ENCODE measurements at regions not wholly inside any gene's neighbourhood (a gene's known extent, or its start where the extent isn't known, plus 50 kb on each side); places are given as distances from the start of the nearest gene placed in this dataset.
A peak's percentile ranks its signal among the peaks of the same experiment; 100 is the strongest.
"Not testable (repeated sequence)": the region's sequence is repeated elsewhere in the genome, so short reads cannot be mapped to it uniquely, and the experiment has no call there.

DNA sequence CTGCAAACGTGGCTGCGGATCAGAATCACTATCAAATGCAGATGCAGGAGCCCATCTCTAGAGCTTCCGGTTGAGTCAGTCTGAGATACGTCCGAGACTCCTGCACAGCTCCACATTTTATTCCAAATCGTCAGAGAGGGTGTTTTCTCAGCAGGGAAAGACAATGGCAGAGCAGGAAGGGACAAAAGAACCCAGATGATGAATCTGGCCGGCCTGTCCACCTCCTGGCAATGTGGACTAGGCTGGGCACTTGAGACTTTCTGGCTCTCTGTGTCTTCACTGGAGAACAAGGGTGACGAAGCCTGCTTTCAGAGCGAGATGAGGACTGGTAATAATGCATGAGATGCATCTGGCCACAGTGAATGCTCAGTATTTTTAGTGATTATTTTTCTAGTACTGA is 255.9 kb upstream of the MYT1L start:
- ATAC-seq = no peak
- DNase-seq = no peak

DNA sequence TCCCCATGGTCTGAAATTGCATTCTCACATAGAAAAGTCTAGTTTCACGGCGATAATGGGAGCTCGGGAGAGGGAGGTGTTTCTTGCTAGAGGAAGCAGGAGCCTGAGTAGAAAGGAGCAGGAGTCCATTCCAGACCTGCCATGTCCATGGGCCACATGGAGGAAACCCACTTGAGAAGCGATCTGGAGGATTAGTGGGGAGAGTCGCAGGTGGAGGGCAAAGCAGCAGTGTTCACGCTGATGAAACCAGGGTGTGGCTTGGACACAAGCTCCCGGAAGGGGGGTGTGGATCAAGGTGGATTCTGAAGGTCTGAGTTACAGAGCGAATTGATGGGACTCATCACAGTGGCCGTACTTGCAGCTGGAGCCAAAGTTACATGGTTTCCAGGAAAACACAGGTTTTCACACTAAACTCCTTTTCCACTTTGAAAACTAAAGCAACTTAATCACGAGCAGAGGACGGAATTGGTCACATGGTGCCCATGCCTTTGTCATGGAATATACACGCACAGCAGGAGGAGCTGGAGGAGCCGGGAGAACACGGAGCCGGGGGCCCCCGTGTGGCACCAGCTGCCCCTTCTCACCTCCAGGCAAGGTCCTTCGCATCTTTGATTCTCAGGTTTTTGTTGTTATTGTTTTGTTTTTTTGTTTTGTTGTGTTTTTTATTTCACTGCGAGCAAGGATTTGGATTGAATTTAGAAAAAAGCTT is 255.1 kb upstream of the MYT1L start:
- ATAC-seq (no peak), DNase-seq (no peak)

DNA sequence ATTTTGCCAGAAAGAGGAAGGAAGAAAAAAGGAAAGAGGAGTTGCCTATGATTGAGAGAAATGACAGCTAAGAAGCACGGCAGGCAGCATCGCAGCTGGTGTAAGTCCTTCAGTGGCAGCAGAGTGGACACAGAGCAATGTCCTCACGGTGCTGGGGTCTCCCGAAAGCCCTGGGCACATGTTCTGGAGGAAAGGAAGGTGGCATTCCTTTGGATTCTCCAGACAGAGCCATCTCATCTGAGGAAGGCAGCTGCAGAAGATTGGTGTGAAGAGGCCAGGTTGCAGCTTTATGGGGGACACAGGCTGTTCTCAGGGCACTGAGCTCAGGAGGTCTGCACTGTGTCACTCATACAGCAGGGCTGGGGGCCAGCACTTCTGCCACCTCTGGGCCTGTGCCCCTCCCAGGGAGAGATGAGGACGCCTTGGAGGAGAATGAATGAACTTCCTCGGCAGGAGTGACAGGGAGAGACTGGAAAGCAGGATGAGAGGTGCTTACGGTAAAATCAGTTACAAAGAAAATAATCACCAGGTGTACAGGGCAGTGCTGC is 252.0 kb upstream of the MYT1L start:
- ATAC-seq = no peak
- no peak for DNase-seq

DNA sequence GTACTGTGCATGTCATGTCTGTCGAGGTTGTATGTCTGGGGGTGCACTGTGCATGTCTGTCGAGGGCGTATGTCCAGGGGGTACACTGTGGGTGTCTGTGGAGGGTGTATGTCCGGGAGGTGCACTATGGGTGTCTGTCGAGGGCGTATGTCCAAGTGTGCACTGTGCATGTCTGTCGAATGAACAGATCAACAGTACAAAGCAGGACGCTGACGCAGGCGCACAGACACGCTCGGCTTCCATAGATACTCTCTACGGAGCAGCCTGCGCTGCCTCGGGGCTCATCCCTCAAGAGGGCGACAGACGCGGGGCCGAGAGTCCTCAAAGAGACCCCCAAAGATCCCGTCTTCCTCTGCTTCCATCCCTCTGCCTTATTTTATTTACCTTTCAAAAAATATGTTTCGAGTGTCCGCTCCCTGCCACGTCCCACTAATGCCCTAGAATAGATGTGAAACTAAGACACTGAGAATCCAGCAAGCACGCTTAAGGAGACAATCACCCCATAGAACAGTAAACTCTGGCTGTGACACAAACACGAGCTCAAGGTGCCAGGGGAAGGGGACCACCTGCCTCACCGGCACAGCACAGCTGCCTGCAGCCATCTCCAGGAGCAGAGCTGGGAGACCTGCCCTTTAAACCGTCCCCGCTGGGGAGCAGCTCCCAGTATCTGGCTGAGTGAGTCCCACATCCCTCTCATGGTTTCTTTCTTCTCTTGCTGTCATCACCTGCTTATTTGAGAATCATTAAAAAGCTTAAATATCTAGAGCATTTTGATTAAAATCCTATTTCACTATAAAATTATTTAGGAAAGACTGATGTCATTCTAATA is 250.5 kb upstream of the MYT1L start:
- ATAC-seq (no peak), DNase-seq (no peak)

DNA sequence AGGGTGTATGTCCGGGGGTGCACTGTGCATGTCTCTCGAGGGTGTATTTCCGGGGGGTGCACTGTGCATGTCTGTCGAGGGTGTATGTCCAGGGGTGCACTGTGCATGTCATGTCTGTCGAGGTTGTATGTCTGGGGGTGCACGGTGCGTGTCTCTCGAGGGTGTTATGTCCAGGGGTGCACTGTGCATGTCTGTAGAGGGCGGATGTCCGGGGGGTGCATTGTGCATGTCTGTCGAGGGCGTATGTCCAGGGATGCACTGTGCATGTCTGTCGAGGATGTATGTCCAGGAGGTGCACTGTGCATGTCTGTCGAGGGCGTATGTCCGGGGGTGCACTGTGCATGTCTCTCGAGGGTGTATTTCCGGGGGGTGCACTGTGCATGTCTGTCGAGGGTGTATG is 249.8 kb upstream of the MYT1L start:
- DNase-seq, ATAC-seq: not testable (repeated sequence)

DNA sequence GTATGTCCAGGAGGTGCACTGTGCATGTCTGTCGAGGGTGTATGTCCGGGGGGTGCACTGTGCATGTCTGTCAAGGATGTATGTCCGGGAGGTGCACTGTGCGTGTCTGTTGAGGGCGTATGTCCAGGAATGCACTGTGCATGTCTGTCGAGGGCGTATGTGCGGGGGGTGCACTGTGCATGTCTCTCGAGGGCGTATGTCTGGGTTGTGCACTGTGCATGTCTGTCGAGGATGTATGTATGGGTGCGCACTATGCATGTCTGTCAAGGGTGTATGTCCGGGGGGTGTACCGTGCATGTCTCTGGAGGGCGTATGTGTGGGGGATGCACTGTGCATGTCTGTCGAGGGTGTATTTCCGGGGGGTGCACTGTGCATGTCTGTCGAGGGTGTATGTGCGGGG is 249.3 kb upstream of the MYT1L start:
- ATAC-seq = no peak
- no peak for DNase-seq

DNA sequence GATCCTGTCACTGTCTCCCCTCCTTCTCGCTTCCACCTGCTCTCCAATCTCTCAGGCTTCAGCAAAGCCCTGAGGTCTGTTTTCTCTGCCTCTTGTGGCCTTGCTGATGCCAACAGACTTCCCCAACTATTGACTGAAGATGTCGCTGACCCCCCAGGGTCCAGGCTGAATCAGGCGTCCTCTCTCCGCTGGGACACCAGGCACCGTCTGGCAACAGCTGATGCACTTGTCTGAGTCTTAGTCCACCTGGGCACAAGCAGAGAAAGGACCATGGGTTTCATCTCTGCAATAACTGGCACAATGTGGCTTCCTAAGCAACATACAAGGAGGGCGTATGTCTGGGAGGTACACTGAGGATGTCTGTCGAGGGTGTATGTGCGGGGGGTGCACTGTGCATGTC is 248.7 kb upstream of the MYT1L start:
- DNase-seq = no peak
- no peak for ATAC-seq

DNA sequence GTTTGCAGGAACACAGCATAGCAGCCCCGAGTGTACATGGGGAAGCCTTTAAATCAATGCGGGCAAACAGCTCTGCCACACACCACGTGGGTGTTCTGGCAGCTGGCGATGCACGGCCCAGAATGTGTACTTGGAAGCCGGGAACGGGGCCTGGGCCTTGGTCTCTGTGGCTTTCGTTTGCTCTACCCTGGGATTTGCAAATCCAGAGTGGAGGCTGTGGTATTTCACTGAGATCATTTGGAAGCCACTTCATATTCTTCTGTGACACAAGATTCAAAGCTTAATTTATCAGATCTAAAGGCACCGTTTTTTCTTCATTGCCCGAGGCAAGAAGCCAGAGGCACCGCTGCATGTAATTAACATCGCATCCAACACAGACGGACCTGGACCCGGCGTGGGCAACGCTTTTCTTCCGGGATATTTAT is 246.3 kb upstream of the MYT1L start:
- DNase-seq (no peak), ATAC-seq (no peak)

DNA sequence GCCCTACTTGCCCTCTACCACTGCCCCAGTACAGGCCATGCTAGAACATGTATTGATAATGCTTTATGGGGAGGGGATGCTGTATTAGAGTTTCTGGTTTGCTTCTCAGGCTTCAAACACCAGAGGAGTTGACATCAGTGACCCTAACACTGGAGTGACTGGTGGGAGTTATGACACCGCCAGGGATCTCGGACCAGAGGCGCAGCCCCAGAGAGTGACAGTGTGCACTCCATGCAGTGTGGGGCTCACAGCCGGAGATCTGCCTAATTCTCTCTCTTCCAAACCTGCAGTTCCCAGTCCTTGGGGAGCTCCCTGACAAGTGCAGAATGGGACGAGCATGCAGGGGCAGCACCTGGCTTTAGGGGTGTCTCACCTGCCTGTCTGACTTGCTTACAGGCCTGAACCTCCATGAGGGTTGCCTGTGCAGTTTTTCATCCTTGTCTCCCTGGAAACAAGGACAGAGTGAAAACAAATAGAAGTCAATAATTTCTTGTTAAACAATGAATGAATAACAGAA is 244.9 kb upstream of the MYT1L start:
- ATAC-seq (peak; percentile 7), DNase-seq (no peak)

DNA sequence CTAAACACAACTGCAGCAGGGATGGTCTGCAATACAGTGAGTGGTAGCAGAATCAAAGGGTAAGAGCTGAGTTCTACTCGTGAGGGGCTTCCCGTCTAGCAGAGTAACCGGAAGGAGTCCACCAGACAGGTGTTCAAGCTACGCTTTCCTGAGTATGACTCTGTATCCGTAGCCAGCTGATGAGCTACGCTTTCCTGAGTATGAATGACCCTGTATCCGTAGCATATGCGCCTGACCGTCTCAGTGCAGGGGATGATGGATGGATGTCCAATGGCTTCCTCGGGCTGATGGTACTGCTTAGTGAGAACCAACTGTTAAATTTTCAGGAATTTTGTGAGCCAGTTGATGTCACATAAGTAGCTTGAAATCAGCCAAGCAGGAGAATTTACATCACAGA is 244.1 kb upstream of the MYT1L start:
- ATAC-seq (no peak), DNase-seq (no peak)

DNA sequence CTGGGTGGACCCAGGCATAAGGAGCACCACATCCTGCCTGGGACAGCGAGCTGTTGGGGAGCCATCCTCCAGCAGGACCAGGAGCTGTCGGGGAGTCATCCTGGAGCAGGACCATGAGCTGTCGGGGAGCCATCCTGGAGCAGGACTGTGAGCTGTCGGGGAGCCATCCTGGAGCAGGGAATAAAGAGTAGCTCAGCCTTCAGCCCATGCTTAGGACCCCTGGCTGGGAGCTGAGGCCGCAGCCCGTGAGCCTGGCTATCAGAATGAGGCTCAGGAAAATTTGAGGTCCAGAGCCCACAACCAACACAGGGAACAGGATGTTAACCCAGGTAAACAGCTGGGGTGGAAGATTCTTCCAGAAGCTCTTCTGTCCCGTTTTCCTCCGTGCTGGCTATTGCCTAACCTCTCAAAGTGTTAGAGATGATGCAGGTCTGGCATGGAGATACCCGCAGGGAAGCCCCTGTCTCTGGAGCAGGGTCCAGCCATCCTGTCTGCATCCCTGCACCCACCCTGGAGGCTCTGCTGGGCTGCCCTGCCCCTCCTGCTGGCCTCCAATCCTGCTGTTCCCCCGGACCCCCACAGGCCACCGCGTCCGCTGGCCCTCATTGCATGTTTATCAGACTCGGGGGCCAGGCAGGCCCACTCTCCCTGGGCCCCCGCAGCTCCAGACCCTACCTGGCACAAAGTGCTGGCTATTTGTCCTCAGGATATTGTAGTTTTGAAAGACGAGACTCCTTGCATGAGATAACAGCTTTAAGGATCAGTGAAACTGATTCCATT is 243.5 kb upstream of the MYT1L start:
- ATAC-seq = no peak

DNA sequence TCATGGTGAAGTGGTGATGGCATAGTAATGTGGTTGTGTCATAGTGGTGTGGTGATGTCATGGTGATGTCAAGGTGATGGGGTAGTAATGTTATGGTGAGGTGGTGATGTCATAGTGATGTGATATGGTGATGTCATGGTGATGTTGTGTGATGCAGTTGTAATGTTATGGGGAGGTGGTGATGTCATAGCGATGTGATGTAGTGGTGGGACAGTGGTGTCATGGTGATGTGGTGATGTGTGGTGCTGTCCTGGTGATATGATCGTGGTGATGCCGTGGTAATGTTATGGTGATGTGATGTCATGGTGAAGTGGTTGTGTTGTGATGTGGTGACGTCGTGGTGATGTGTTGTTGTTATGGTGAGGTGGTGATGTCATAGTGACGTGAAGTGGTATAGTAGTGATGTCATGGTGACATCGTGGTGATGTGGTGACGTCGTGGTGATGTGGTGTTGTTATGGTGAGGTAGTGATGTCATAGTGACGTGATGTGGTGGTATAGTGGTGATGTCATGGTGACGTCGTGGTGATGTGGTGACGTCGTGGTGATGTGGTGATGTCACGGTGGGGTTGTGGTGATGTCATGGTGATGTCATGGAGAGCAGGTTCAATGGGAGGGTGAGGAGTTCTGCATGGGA is 242.7 kb upstream of the MYT1L start:
- DNase-seq = no peak
- no peak for ATAC-seq

More for the DNA sequence above, 243.5 kb upstream of the MYT1L start:
- no peak for DNase-seq

DNA sequence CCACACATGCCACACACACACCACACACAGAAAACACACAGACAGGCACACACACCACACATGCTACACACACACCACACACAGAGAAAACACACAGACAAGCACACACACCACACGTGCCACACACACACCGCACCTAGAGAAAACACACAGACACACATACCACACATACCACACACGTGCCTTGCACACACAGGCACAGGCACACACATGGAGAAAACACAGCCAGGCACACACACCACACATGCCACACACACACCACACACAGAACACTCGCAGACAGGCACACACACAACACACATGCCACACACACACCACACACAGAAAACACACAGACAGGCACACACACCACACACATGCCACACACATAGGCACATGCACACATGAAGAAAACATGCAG is 242.1 kb upstream of the MYT1L start:
- DNase-seq (no peak), ATAC-seq (no peak)

DNA sequence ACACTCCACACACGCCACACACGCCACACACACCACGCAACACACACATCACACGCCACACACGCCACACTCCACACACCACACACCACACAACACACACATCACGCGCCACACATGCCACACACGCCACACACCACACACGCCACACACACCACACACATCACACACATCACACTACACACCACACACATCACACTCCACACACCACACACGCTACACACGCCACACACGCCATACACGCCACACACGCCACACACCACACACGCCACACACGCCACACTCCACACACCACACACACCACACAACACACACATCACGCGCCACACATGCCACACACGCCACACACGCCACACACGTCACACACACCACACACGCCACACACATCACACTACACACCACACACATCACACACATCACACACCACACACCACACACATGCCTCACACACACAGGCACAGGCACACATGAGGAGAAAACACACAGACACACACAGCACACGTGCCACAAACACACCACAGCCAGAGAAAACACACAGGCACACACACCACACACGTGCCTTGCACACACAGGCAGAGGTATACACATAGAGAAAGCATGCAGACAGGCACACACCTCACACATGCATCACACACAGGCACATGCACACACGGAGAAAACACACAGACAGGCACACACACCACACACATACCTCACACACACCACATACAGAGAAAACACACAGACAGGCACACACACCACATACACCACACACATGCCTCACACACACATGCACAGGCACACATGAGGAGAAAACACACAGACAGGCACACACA is 241.5 kb upstream of the MYT1L start:
- ATAC-seq = no peak
- DNase-seq = no peak

DNA sequence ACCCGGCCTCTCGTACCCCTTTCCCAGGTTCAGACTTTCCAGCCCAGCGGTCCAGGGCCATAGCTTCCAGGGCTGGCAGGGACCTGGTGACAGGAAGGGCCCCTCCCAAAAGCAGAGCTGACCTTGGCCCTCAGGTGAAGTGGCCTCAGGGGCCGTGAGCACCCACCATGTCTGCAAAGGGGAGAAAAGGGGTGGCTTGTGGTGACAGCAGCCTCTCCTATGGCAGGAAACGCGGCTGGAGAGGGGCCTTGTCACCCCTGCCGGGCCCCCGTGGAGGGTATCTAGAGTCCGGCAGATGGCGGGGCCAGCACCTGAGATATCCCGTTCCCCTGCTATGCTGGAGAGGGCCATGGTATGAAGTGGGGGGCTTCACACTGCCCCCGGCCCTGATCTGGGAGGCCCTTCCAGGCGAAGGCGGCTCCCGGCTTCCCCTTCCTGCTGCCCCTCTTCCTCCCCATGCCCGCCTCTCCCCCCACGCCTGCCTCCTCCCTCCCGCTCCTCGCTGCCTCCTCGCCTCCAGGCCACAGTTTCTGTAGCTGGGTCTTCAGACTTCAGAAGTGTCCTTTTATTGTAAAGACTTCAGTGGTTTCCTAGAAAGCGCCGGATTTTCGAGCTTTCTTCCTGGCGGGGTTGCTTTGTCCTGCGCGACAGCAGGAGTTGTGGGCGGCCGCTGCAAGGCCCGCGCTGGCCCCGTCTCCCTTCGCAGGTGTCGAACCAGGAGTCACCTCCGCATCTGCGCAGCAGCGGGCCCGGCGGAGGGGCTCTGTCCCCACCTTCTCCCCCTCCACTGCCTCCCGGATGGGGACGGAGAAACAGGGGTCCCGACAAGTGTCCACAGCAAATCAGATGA is 240.5 kb upstream of the MYT1L start:
- no peak for ATAC-seq
- no peak for DNase-seq

DNA sequence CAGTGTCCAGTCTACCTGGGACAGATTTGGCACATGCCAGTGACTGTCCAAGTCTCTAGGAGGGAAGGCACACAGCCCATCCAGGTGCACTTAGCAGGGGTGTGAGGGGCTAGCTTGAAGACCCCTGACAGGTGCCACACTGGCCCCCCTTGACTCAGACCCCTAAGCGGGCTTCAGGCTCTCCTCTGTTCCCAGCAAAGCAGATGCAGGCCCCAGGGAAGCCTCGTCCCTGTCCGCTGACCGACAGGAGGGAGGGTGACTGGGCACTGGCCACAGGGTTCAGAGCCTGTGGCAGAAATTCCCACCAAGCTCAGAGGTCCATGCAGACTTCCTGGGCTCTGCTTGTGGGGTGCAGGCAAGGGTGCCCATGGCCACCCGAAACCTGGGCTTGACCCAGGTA is 239.8 kb upstream of the MYT1L start:
- ATAC-seq (no peak), DNase-seq (no peak)

DNA sequence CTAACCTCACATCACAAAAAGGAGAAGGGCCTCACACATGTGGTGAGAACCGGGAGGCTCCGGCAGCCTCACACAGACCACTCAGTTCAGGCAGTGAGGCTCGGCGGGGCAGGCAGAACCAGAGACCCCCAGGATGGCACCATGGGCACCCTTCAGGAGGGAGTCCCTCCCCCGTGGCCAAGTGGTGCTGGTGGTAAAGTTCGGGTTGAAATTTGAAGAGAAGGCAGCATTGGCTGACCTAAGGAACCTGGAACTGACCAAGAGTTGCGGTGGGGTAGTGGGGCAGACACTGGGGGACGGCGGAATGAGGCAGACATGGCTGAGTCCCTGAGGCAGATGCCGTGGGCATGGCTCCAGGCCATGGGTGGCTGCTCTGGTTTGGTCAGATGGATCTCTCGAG is 239.3 kb upstream of the MYT1L start:
- ATAC-seq = no peak
- no peak for DNase-seq

DNA sequence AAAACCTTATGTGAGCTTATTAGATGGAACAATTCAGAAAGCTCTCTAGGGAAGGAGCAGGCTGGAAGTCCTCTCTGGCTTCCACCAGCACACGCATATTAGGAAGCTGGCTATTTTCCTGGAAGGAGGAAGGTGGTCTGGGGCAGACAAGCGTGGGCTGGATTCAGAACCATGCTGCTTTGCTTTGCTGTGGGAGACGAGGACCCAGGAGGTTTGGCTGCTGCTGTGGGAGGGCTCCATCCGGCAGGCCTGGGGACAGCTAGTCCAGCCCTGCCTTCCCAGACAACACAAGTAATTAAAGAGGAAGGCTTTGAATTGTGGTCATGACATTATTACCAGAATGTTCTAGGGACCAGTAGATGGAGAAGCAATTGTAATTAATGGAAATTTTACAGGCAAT is 238.8 kb upstream of the MYT1L start:
- DNase-seq (no peak), ATAC-seq (no peak)

DNA sequence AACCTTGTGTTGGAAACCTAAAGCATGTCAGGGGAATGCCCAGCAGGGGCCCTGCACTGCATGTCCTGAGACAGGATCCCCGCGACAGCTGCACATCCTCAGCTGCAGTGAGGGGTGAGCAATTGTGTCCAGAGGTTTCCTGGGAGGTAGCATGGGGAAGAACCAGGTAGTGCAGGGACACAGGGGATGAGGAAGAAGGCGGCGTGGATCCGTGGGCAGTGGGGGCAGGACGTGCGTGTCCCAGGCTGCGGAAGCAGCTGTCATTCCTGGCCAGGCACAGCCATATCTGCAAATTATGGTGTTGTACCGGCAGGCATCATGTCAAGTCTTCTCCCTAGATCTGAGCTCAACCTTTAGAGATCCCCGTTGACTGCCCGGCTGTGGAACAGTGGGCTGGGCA is 238.2 kb upstream of the MYT1L start:
- ATAC-seq (no peak), DNase-seq (no peak)

DNA sequence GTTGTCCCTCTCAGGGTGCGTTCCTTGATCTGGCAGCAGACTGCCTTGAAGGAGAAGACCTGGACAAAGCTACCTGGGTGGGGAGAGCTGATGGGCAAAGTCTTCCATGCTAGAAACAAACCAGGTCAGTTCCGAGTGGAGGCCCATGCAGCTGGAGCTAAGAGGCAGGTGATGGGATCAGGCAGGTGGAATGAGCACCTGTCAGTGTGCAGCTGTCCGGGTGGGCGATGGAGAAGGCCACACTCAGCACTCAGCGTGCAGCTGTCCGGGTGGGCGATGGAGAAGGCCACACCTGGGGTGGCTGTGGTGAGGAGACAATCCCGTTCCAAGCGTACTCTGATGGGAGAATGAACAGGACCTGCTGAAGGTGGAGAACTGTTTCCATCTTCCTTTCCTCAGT is 237.3 kb upstream of the MYT1L start:
- ATAC-seq (no peak), DNase-seq (no peak)

All from stimulated activated naive CD8-positive, alpha-beta T cell treated with anti-CD3 and anti-CD28 coated beads, Interleukin-15, Interleukin-2, amounts not matched to agents 100 U/mL and 50 U/mL, for 24 hours (primary cell).